Neural progenitor cell (in vitro differentiated cells): ENCODE measurements at regions not wholly inside any gene's neighbourhood (a gene's known extent, or its start where the extent isn't known, plus 50 kb on each side); places are given as distances from the start of the nearest gene placed in this dataset.

ENCODE experiments used
- DNase-seq: peaks from one replicate; pipeline ENCODE4 v3.0.0-alpha.2; 2016; ENCODE audit warnings: low spot score
- H2AFZ ChIP-seq: fragments of 200-600 bp; sonication (generic); replicated peaks from 2 replicates; pipeline ENCODE4 v1.6.1; 2016; ENCODE audit warnings: antibody characterized with exemption
- H3F3A ChIP-seq: fragments of 200-600 bp; sonication (generic); 2 replicates; pipeline ENCODE4 v1.6.1; 2016; ENCODE audit warnings: antibody characterized with exemption, low read depth
- H3K27ac ChIP-seq: fragments of 200-600 bp; sonication (generic); 2 replicates; pipeline ENCODE4 v1.5.1; 2016; ENCODE audit warnings: mild to moderate bottlenecking
- H3K27me3 ChIP-seq: fragments of 200-600 bp; sonication (generic); 2 replicates; pipeline ENCODE4 v1.6.1; 2016; ENCODE audit warnings: mild to moderate bottlenecking, moderate library complexity
- H3K36me3 ChIP-seq: fragments of 200-600 bp; sonication (generic); 2 replicates; pipeline ENCODE4 v1.5.1; 2016
- H3K4me1 ChIP-seq: fragments of 200-600 bp; sonication (generic); 2 replicates; pipeline ENCODE4 v1.6.1; 2016; ENCODE audit warnings: mixed run types
- H3K4me2 ChIP-seq: fragments of 200-600 bp; sonication (generic); 2 replicates; pipeline ENCODE4 v1.6.1; 2016
- H3K4me3 ChIP-seq: fragments of 200-600 bp; sonication (generic); 2 replicates; pipeline ENCODE4 v1.5.1; 2016
- H3K79me2 ChIP-seq: fragments of 200-600 bp; sonication (generic); 2 replicates; pipeline ENCODE4 v1.6.1; 2016; ENCODE audit warnings: low read depth
- H3K9ac ChIP-seq: fragments of 200-600 bp; sonication (generic); 2 replicates; pipeline ENCODE4 v1.6.1; 2016
- H3K9me3 ChIP-seq: fragments of 200-600 bp; sonication (generic); 2 replicates; pipeline ENCODE4 v1.5.1; 2016; ENCODE audit warnings: low read depth
- H4K20me1 ChIP-seq: fragments of 200-600 bp; sonication (generic); 2 replicates; pipeline ENCODE4 v1.6.1; 2016; ENCODE audit warnings: low read depth
- H3K27ac Mint-ChIP-seq: 3 replicates; pipeline ENCODE4 v1.8.0; 2021; ENCODE audit warnings: mixed read lengths
- H3K27me3 Mint-ChIP-seq: 2 replicates; pipeline ENCODE4 v1.8.0; 2022; ENCODE audit warnings: low read depth, mild to moderate bottlenecking, inconsistent platforms, moderate library complexity, mixed read lengths; ENCODE audit not compliant: insufficient read depth
- H3K36me3 Mint-ChIP-seq: 3 replicates; pipeline ENCODE4 v1.8.0; 2021; ENCODE audit warnings: mixed read lengths
- H3K4me1 Mint-ChIP-seq: 3 replicates; pipeline ENCODE4 v1.8.0; 2021; ENCODE audit warnings: mixed read lengths
- H3K4me3 Mint-ChIP-seq: 3 replicates; pipeline ENCODE4 v1.8.0; 2021; ENCODE audit warnings: mild to moderate bottlenecking, moderate library complexity, mixed read lengths
- H3K9me3 Mint-ChIP-seq: 3 replicates; pipeline ENCODE4 v1.8.0; 2020; ENCODE audit warnings: mixed read lengths
- CTCF ChIP-seq: fragments of 200-600 bp; sonication (generic); IDR thresholded peaks from 2 replicates; pipeline ENCODE4 v1.5.1; 2017; ENCODE audit warnings: antibody characterized with exemption, mild to moderate bottlenecking
- EZH2 ChIP-seq: fragments of 200-600 bp; sonication (generic); IDR thresholded peaks from 2 replicates; pipeline ENCODE4 v1.6.1; 2017; ENCODE audit warnings: antibody characterized with exemption, mild to moderate bottlenecking, moderate library complexity
- EZH2phosphoT487 ChIP-seq: fragments of 200-600 bp; sonication (generic); IDR thresholded peaks from 2 replicates; pipeline ENCODE4 v1.6.1; 2017; ENCODE audit warnings: antibody characterized with exemption

GRCh38 chr1:221557013-221557412 lies 184.9 kb downstream of the DUSP10 start:
- no peak overlapping the region for H3K27ac ChIP-seq
- H3K27ac Mint-ChIP-seq, result no peak overlapping the region
- peaks cover 15% of the 10 kb centered on the region for H3K4me1 Mint-ChIP-seq

GRCh38 chr1:221558396-221558795 lies 183.5 kb downstream of the DUSP10 start:
- TF ChIP-seq CTCF, result no peak
- H3F3A ChIP-seq, result no peaks in the 10 kb centered on the region
- H3K36me3 Mint-ChIP-seq, result no peaks in the 10 kb centered on the region

More at GRCh38 chr1:221557013-221557412, 184.9 kb downstream of the DUSP10 start:
- H4K20me1 ChIP-seq, result no peaks in the 10 kb centered on the region
- no peak for DNase-seq
- no peaks in the 10 kb centered on the region for H3K4me1 ChIP-seq
- H3K27me3 ChIP-seq, result no peaks in the 10 kb centered on the region
- H3K4me3 Mint-ChIP-seq, result no peak overlapping the region
- no peaks in the 10 kb centered on the region for H3K9me3 Mint-ChIP-seq
- no peaks in the 10 kb centered on the region for H3K36me3 ChIP-seq
- H3K79me2 ChIP-seq, result no peaks in the 10 kb centered on the region
- no peak overlapping the region for H2AFZ ChIP-seq
- H3K9me3 ChIP-seq, result no peaks in the 10 kb centered on the region
- no peak overlapping the region for H3K4me3 ChIP-seq
- H3K36me3 Mint-ChIP-seq, result no peaks in the 10 kb centered on the region
- no peaks in the 10 kb centered on the region for H3K27me3 Mint-ChIP-seq
- no peak overlapping the region for H3K4me2 ChIP-seq
- no peak for TF ChIP-seq EZH2phosphoT487
- H3F3A ChIP-seq, result no peaks in the 10 kb centered on the region
- no peak overlapping the region for H3K9ac ChIP-seq

GRCh38 chr1:221559911-221560310 lies 182.0 kb downstream of the DUSP10 start:
- no peaks in the 10 kb centered on the region for H3K27me3 Mint-ChIP-seq
- no peaks in the 10 kb centered on the region for H3F3A ChIP-seq
- H2AFZ ChIP-seq, result no peak overlapping the region
- no peak overlapping the region for H3K27ac Mint-ChIP-seq
- no peak for DNase-seq
- no peaks in the 10 kb centered on the region for H3K4me1 ChIP-seq
- no peak overlapping the region for H3K27ac ChIP-seq
- H3K79me2 ChIP-seq, result no peaks in the 10 kb centered on the region
- no peaks in the 10 kb centered on the region for H3K27me3 ChIP-seq
- H3K9me3 Mint-ChIP-seq, result no peaks in the 10 kb centered on the region
- H4K20me1 ChIP-seq, result no peaks in the 10 kb centered on the region
- H3K9me3 ChIP-seq, result no peaks in the 10 kb centered on the region
- H3K4me3 Mint-ChIP-seq, result no peak overlapping the region
- no peak overlapping the region for H3K4me3 ChIP-seq
- no peaks in the 10 kb centered on the region for H3K36me3 Mint-ChIP-seq
- H3K4me1 Mint-ChIP-seq, result peaks cover 15% of the 10 kb centered on the region
- H3K9ac ChIP-seq, result no peak overlapping the region
- H3K4me2 ChIP-seq, result no peak overlapping the region
- H3K36me3 ChIP-seq, result no peaks in the 10 kb centered on the region
- TF ChIP-seq EZH2 (no peak), CTCF (no peak), EZH2phosphoT487 (no peak)

More at GRCh38 chr1:221558396-221558795, 183.5 kb downstream of the DUSP10 start:
- H3K9ac ChIP-seq, result no peak overlapping the region
- no peaks in the 10 kb centered on the region for H3K36me3 ChIP-seq
- H3K79me2 ChIP-seq, result no peaks in the 10 kb centered on the region
- H3K9me3 Mint-ChIP-seq, result no peaks in the 10 kb centered on the region
- H3K4me2 ChIP-seq, result no peak overlapping the region
- H4K20me1 ChIP-seq, result no peaks in the 10 kb centered on the region
- H3K27ac Mint-ChIP-seq, result no peak overlapping the region
- H3K4me3 ChIP-seq, result no peak overlapping the region
- no peak overlapping the region for H3K4me3 Mint-ChIP-seq
- no peak for DNase-seq
- no peaks in the 10 kb centered on the region for H3K27me3 ChIP-seq
- H3K27me3 Mint-ChIP-seq, result no peaks in the 10 kb centered on the region
- H3K9me3 ChIP-seq, result no peaks in the 10 kb centered on the region
- no peak overlapping the region for H2AFZ ChIP-seq
- H3K4me1 ChIP-seq, result no peaks in the 10 kb centered on the region
- peaks cover 15% of the 10 kb centered on the region for H3K4me1 Mint-ChIP-seq
- H3K27ac ChIP-seq, result no peak overlapping the region

- Mint-ChIP-seq H3K36me3 (no peaks in the 10 kb centered on the region), H3K4me1 (no peaks in the 10 kb centered on the region), H3K4me3 (no peak overlapping the region), H3K27ac (no peak overlapping the region), H3K27me3 (peaks cover under 1% of the 10 kb centered on the region), H3K9me3 (no peaks in the 10 kb centered on the region)
- no peak overlapping the region for H3K9ac ChIP-seq
- no peaks in the 10 kb centered on the region for H3K36me3 ChIP-seq
- TF ChIP-seq EZH2 (no peak), CTCF (no peak), EZH2phosphoT487 (no peak)
- H3K27me3 ChIP-seq, result no peaks in the 10 kb centered on the region
- no peak overlapping the region for H2AFZ ChIP-seq
- no peak overlapping the region for H3K27ac ChIP-seq
- no peaks in the 10 kb centered on the region for H3K79me2 ChIP-seq
- no peaks in the 10 kb centered on the region for H3K9me3 ChIP-seq
- no peaks in the 10 kb centered on the region for H4K20me1 ChIP-seq
- no peaks in the 10 kb centered on the region for H3F3A ChIP-seq
- no peak overlapping the region for H3K4me2 ChIP-seq
- no peaks in the 10 kb centered on the region for H3K4me1 ChIP-seq
- H3K4me3 ChIP-seq, result no peak overlapping the region
- no peak for DNase-seq
Measured at GRCh38 chr1:221562542-221563475, 179.1 kb downstream of the DUSP10 start.
